Stimulated activated naive CD4-positive, alpha-beta T cell treated with Interleukin-2 at 50 U/mL for 16 hours (primary cell): ENCODE measurements at regions not wholly inside any gene's neighbourhood (a gene's known extent, or its start where the extent isn't known, plus 50 kb on each side); places are given as distances from the start of the nearest gene placed in this dataset.
"Not testable (repeated sequence)": the region's sequence is repeated elsewhere in the genome, so short reads cannot be mapped to it uniquely, and the experiment has no call there.

ENCODE experiments used
- DNase-seq: peaks from one replicate; lab custom pipeline; 2025; lab: John Stamatoyannopoulos, UW

- DNase-seq, result not testable (repeated sequence)
Measured at GRCh38 chr13:86253497-86253896, 454.3 kb upstream of the SLITRK6 start.

GRCh38 chr13:86255820-86256219, 456.6 kb upstream of the SLITRK6 start:
- not testable (repeated sequence) for DNase-seq

GRCh38 chr13:86269511-86269910, 470.3 kb upstream of the SLITRK6 start:
- no peak for DNase-seq

GRCh38 chr13:86282442-86282841, 483.2 kb upstream of the SLITRK6 start:
- DNase-seq, result no peak

GRCh38 chr13:86283031-86283430, 483.8 kb upstream of the SLITRK6 start:
- DNase-seq, result no peak

- DNase-seq, result no peak
Measured at GRCh38 chr13:86298725-86299124, 499.5 kb upstream of the SLITRK6 start.

GRCh38 chr13:86299128-86299527, 499.9 kb upstream of the SLITRK6 start:
- DNase-seq, result no peak

GRCh38 chr13:86309881-86310280, 510.7 kb upstream of the SLITRK6 start:
- no peak for DNase-seq

- no peak for DNase-seq
Measured at GRCh38 chr13:86313421-86313820, 514.2 kb upstream of the SLITRK6 start.

- DNase-seq, result no peak
Measured at GRCh38 chr13:86318450-86318849, 519.2 kb upstream of the SLITRK6 start.

GRCh38 chr13:86324191-86324590, 525.0 kb upstream of the SLITRK6 start:
- DNase-seq, result no peak

- DNase-seq, result no peak
Measured at GRCh38 chr13:86355301-86355700, 556.1 kb upstream of the SLITRK6 start.

GRCh38 chr13:86357106-86357505, 557.9 kb upstream of the SLITRK6 start:
- DNase-seq, result no peak

- not testable (repeated sequence) for DNase-seq
Measured at GRCh38 chr13:86363749-86364148, 564.5 kb upstream of the SLITRK6 start.

- no peak for DNase-seq
Measured at GRCh38 chr13:86368924-86369323, 569.7 kb upstream of the SLITRK6 start.

- no peak for DNase-seq
Measured at GRCh38 chr13:86377451-86377850, 578.2 kb upstream of the SLITRK6 start.

GRCh38 chr13:86378628-86379027, 579.4 kb upstream of the SLITRK6 start:
- no peak for DNase-seq

GRCh38 chr13:86383151-86383550, 583.9 kb upstream of the SLITRK6 start:
- no peak for DNase-seq

- no peak for DNase-seq
Measured at GRCh38 chr13:86383561-86383960, 584.3 kb upstream of the SLITRK6 start.

GRCh38 chr13:86397635-86398034, 598.4 kb upstream of the SLITRK6 start:
- no peak for DNase-seq

GRCh38 chr13:86399572-86399971, 600.4 kb upstream of the SLITRK6 start:
- DNase-seq, result no peak

GRCh38 chr13:86402500-86402899, 603.3 kb upstream of the SLITRK6 start:
- DNase-seq, result no peak

GRCh38 chr13:86403181-86403580, 604.0 kb upstream of the SLITRK6 start:
- DNase-seq, result no peak

- DNase-seq, result no peak
Measured at GRCh38 chr13:86409466-86410241, 610.4 kb upstream of the SLITRK6 start.
